ENCODE measurements at regions not wholly inside any gene's neighbourhood (a gene's known extent, or its start where the extent isn't known, plus 50 kb on each side); places are given as distances from the start of the nearest gene placed in this dataset.

- TF ChIP-seq, protein P1, sequence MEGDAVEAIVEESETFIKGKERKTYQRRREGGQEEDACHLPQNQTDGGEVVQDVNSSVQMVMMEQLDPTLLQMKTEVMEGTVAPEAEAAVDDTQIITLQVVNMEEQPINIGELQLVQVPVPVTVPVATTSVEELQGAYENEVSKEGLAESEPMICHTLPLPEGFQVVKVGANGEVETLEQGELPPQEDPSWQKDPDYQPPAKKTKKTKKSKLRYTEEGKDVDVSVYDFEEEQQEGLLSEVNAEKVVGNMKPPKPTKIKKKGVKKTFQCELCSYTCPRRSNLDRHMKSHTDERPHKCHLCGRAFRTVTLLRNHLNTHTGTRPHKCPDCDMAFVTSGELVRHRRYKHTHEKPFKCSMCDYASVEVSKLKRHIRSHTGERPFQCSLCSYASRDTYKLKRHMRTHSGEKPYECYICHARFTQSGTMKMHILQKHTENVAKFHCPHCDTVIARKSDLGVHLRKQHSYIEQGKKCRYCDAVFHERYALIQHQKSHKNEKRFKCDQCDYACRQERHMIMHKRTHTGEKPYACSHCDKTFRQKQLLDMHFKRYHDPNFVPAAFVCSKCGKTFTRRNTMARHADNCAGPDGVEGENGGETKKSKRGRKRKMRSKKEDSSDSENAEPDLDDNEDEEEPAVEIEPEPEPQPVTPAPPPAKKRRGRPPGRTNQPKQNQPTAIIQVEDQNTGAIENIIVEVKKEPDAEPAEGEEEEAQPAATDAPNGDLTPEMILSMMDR (IDR thresholded peaks at IDR 0.05; ENCODE audit: control extremely low read depth in 1 of 3, insufficient read depth in 1 of 3, low read depth in 1 of 3, low read length in 3 of 3), result no peak
- no peak for TF ChIP-seq POLR2AphosphoS5 (IDR thresholded peaks at IDR 0.05; ENCODE audit: low read depth, low read length)
- TF ChIP-seq ZNF274 (IDR thresholded peaks at IDR 0.05; ENCODE audit: borderline replicate concordance, extremely low read depth, low read length), result no peak
These were observed 463.0 kb downstream of the CETN3 start (continued) for GRCh38 chr5:89946508-89946907.
